ENCODE measurements at regions not wholly inside any gene's neighbourhood (a gene's known extent, or its start where the extent isn't known, plus 50 kb on each side); places are given as distances from the start of the nearest gene placed in this dataset.
"Not testable (repeated sequence)": the region's sequence is repeated elsewhere in the genome, so short reads cannot be mapped to it uniquely, and the experiment has no call there.

- Histone ChIP-seq H3K27ac (ENCODE audit: low read depth, low read length) (no peak overlapping the region), H3K27me3 (ENCODE audit: insufficient read depth, low read length, poor library complexity) (no peaks in the 10 kb centered on the region), H3K18ac (ENCODE audit: low read length) (no peak overlapping the region), H3K4me2 (ENCODE audit: low read length) (no peak overlapping the region), H4K5ac (ENCODE audit: low read length) (no peak overlapping the region), H2BK15ac (replicated peaks; ENCODE audit: low read depth) (no peak overlapping the region), H3K36me3 (ENCODE audit: control insufficient read depth, insufficient read depth, low read length) (no peaks in the 10 kb centered on the region), H3K23ac (ENCODE audit: low read length) (no peak overlapping the region), H2BK120ac (ENCODE audit: low read depth, low read length) (no peak overlapping the region), H3K79me2 (ENCODE audit: control insufficient read depth, insufficient read depth, low read length) (no peaks in the 10 kb centered on the region), H4K8ac (ENCODE audit: low read depth, low read length) (no peak overlapping the region), H3K4ac (ENCODE audit: low read depth, low read length) (no peak overlapping the region), H3K4me1 (ENCODE audit: control insufficient read depth, low read depth, low read length) (no peaks in the 10 kb centered on the region), H2AK5ac (ENCODE audit: low read length) (no peak overlapping the region), H3K56ac (ENCODE audit: low read length) (no peak overlapping the region), H3K79me1 (ENCODE audit: low read length) (no peaks in the 10 kb centered on the region), H2BK5ac (ENCODE audit: low read length) (no peak overlapping the region), H3K9ac (ENCODE audit: low read length) (no peak overlapping the region), H3K4me3 (ENCODE audit: low read length) (no peak overlapping the region)
- DNase-seq, result no peak
Measured at GRCh38 chr6:78749326-78749725, 118.0 kb upstream of the IRAK1BP1 start.

- H3K18ac ChIP-seq (ENCODE audit: low read length); H3K79me2 ChIP-seq (ENCODE audit: control insufficient read depth, insufficient read depth, low read length); H3K36me3 ChIP-seq (ENCODE audit: control insufficient read depth, insufficient read depth, low read length); DNase-seq; H3K27ac ChIP-seq (ENCODE audit: low read depth, low read length); H2AK5ac ChIP-seq (ENCODE audit: low read length); H3K56ac ChIP-seq (ENCODE audit: low read length); H3K4me2 ChIP-seq (ENCODE audit: low read length); H2BK15ac ChIP-seq (replicated peaks; ENCODE audit: low read depth); H4K8ac ChIP-seq (ENCODE audit: low read depth, low read length); H3K4me1 ChIP-seq (ENCODE audit: control insufficient read depth, low read depth, low read length); H3K27me3 ChIP-seq (ENCODE audit: insufficient read depth, low read length, poor library complexity); H2BK5ac ChIP-seq (ENCODE audit: low read length); H4K5ac ChIP-seq (ENCODE audit: low read length); H3K4me3 ChIP-seq (ENCODE audit: low read length); H3K23ac ChIP-seq (ENCODE audit: low read length); H3K79me1 ChIP-seq (ENCODE audit: low read length); H3K4ac ChIP-seq (ENCODE audit: low read depth, low read length); H3K9ac ChIP-seq (ENCODE audit: low read length); H2BK120ac ChIP-seq (ENCODE audit: low read depth, low read length): not testable (repeated sequence)
- no CpG with 5 or more reads among the region's 13 CpGs for WGBS (ENCODE audit: extremely low coverage, insufficient coverage, low lambda C conversion rate)
Measured at GRCh38 chr6:78758297-78758798, 109.0 kb upstream of the IRAK1BP1 start.

- Histone ChIP-seq H3K23ac (ENCODE audit: low read length) (no peak overlapping the region), H2BK15ac (replicated peaks; ENCODE audit: low read depth) (no peak overlapping the region), H3K4me2 (ENCODE audit: low read length) (no peak overlapping the region), H4K8ac (ENCODE audit: low read depth, low read length) (no peak overlapping the region), H3K27me3 (ENCODE audit: insufficient read depth, low read length, poor library complexity) (no peaks in the 10 kb centered on the region), H3K27ac (ENCODE audit: low read depth, low read length) (no peak overlapping the region), H3K4me3 (ENCODE audit: low read length) (no peak overlapping the region), H3K56ac (ENCODE audit: low read length) (no peak overlapping the region), H3K9ac (ENCODE audit: low read length) (no peak overlapping the region), H3K79me2 (ENCODE audit: control insufficient read depth, insufficient read depth, low read length) (no peaks in the 10 kb centered on the region), H3K4ac (ENCODE audit: low read depth, low read length) (no peak overlapping the region), H3K36me3 (ENCODE audit: control insufficient read depth, insufficient read depth, low read length) (no peaks in the 10 kb centered on the region), H3K4me1 (ENCODE audit: control insufficient read depth, low read depth, low read length) (no peaks in the 10 kb centered on the region), H2AK5ac (ENCODE audit: low read length) (no peak overlapping the region), H3K18ac (ENCODE audit: low read length) (no peak overlapping the region), H4K5ac (ENCODE audit: low read length) (no peak overlapping the region), H2BK120ac (ENCODE audit: low read depth, low read length) (no peak overlapping the region), H2BK5ac (ENCODE audit: low read length) (no peak overlapping the region), H3K79me1 (ENCODE audit: low read length) (no peaks in the 10 kb centered on the region)
- no peak for DNase-seq
Measured at GRCh38 chr6:78768271-78768670, 99.1 kb upstream of the IRAK1BP1 start.

GRCh38 chr6:78770765-78771164, 96.6 kb upstream of the IRAK1BP1 start:
- H3K27ac ChIP-seq (ENCODE audit: low read depth, low read length), result no peak overlapping the region
- WGBS (ENCODE audit: extremely low coverage, insufficient coverage, low lambda C conversion rate), result no CpG with 5 or more reads among the region's 5 CpGs

GRCh38 chr6:78771586-78771985, 95.8 kb upstream of the IRAK1BP1 start:
- Histone ChIP-seq H3K4ac (ENCODE audit: low read depth, low read length) (no peak overlapping the region), H3K27ac (ENCODE audit: low read depth, low read length) (no peak overlapping the region), H2BK15ac (replicated peaks; ENCODE audit: low read depth) (no peak overlapping the region), H3K4me1 (ENCODE audit: control insufficient read depth, low read depth, low read length) (no peaks in the 10 kb centered on the region), H3K9ac (ENCODE audit: low read length) (no peak overlapping the region), H3K4me2 (ENCODE audit: low read length) (no peak overlapping the region), H3K56ac (ENCODE audit: low read length) (no peak overlapping the region), H3K23ac (ENCODE audit: low read length) (no peak overlapping the region), H3K36me3 (ENCODE audit: control insufficient read depth, insufficient read depth, low read length) (no peaks in the 10 kb centered on the region), H4K5ac (ENCODE audit: low read length) (no peak overlapping the region), H3K79me2 (ENCODE audit: control insufficient read depth, insufficient read depth, low read length) (no peaks in the 10 kb centered on the region), H3K4me3 (ENCODE audit: low read length) (no peak overlapping the region), H2BK5ac (ENCODE audit: low read length) (no peak overlapping the region), H3K79me1 (ENCODE audit: low read length) (no peaks in the 10 kb centered on the region), H3K27me3 (ENCODE audit: insufficient read depth, low read length, poor library complexity) (no peaks in the 10 kb centered on the region), H4K8ac (ENCODE audit: low read depth, low read length) (no peak overlapping the region), H2AK5ac (ENCODE audit: low read length) (no peak overlapping the region), H2BK120ac (ENCODE audit: low read depth, low read length) (no peak overlapping the region), H3K18ac (ENCODE audit: low read length) (no peak overlapping the region)
- DNase-seq, result no peak

More at GRCh38 chr6:78770765-78771164, 96.6 kb upstream of the IRAK1BP1 start:
- Histone ChIP-seq H4K8ac (ENCODE audit: low read depth, low read length) (no peak overlapping the region), H3K4ac (ENCODE audit: low read depth, low read length) (no peak overlapping the region), H2BK120ac (ENCODE audit: low read depth, low read length) (no peak overlapping the region), H2BK15ac (replicated peaks; ENCODE audit: low read depth) (no peak overlapping the region), H3K27me3 (ENCODE audit: insufficient read depth, low read length, poor library complexity) (no peaks in the 10 kb centered on the region), H2AK5ac (ENCODE audit: low read length) (no peak overlapping the region), H3K79me1 (ENCODE audit: low read length) (no peaks in the 10 kb centered on the region), H3K56ac (ENCODE audit: low read length) (no peak overlapping the region), H3K4me1 (ENCODE audit: control insufficient read depth, low read depth, low read length) (no peaks in the 10 kb centered on the region), H3K4me2 (ENCODE audit: low read length) (no peak overlapping the region), H3K36me3 (ENCODE audit: control insufficient read depth, insufficient read depth, low read length) (no peaks in the 10 kb centered on the region), H3K4me3 (ENCODE audit: low read length) (no peak overlapping the region), H4K5ac (ENCODE audit: low read length) (no peak overlapping the region), H3K23ac (ENCODE audit: low read length) (no peak overlapping the region), H3K79me2 (ENCODE audit: control insufficient read depth, insufficient read depth, low read length) (no peaks in the 10 kb centered on the region), H3K9ac (ENCODE audit: low read length) (no peak overlapping the region), H3K18ac (ENCODE audit: low read length) (no peak overlapping the region), H2BK5ac (ENCODE audit: low read length) (no peak overlapping the region)
- DNase-seq, result peak; percentile 25

- no peak overlapping the region for H3K23ac ChIP-seq (ENCODE audit: low read length)
- no peaks in the 10 kb centered on the region for H3K79me2 ChIP-seq (ENCODE audit: control insufficient read depth, insufficient read depth, low read length)
- no peak overlapping the region for H2BK15ac ChIP-seq (replicated peaks; ENCODE audit: low read depth)
- DNase-seq, result no peak
- H3K27ac ChIP-seq (ENCODE audit: low read depth, low read length), result no peak overlapping the region
- H3K9ac ChIP-seq (ENCODE audit: low read length), result no peak overlapping the region
- H2BK120ac ChIP-seq (ENCODE audit: low read depth, low read length), result no peak overlapping the region
- no peak overlapping the region for H2AK5ac ChIP-seq (ENCODE audit: low read length)
- H3K56ac ChIP-seq (ENCODE audit: low read length), result no peak overlapping the region
- H4K8ac ChIP-seq (ENCODE audit: low read depth, low read length), result no peak overlapping the region
- no peaks in the 10 kb centered on the region for H3K4me1 ChIP-seq (ENCODE audit: control insufficient read depth, low read depth, low read length)
- no peak overlapping the region for H3K18ac ChIP-seq (ENCODE audit: low read length)
- H3K4me3 ChIP-seq (ENCODE audit: low read length), result no peak overlapping the region
- H3K4me2 ChIP-seq (ENCODE audit: low read length), result no peak overlapping the region
- H3K79me1 ChIP-seq (ENCODE audit: low read length), result no peaks in the 10 kb centered on the region
- H3K4ac ChIP-seq (ENCODE audit: low read depth, low read length), result no peak overlapping the region
- no peak overlapping the region for H2BK5ac ChIP-seq (ENCODE audit: low read length)
- H4K5ac ChIP-seq (ENCODE audit: low read length), result no peak overlapping the region
- no CpG with 5 or more reads among the region's 4 CpGs for WGBS (ENCODE audit: extremely low coverage, insufficient coverage, low lambda C conversion rate)
- no peaks in the 10 kb centered on the region for H3K36me3 ChIP-seq (ENCODE audit: control insufficient read depth, insufficient read depth, low read length)
- H3K27me3 ChIP-seq (ENCODE audit: insufficient read depth, low read length, poor library complexity), result no peaks in the 10 kb centered on the region
Measured at GRCh38 chr6:78781001-78781400, 86.3 kb upstream of the IRAK1BP1 start.
